ENCODE measurements at regions not wholly inside any gene's neighbourhood (a gene's known extent, or its start where the extent isn't known, plus 50 kb on each side); places are given as distances from the start of the nearest gene placed in this dataset.

- no peak for DNase-seq (ENCODE audit: low spot score)
Measured at GRCh38 chr9:16157651-16158050, 604.8 kb downstream of the CCDC171 start.

GRCh38 chr9:16158093-16158492, 605.2 kb downstream of the CCDC171 start:
- DNase-seq (ENCODE audit: low spot score) = no peak

- DNase-seq (ENCODE audit: low spot score) = no peak
Measured at GRCh38 chr9:16161483-16161882, 608.6 kb downstream of the CCDC171 start.

- DNase-seq (ENCODE audit: low spot score) = no peak
Measured at GRCh38 chr9:16170119-16170518, 617.3 kb downstream of the CCDC171 start.

- DNase-seq (ENCODE audit: low spot score) = no peak
Measured at GRCh38 chr9:16171911-16172310, 619.1 kb downstream of the CCDC171 start.

- no peak for DNase-seq (ENCODE audit: low spot score)
Measured at GRCh38 chr9:16172796-16173195, 620.0 kb downstream of the CCDC171 start.

GRCh38 chr9:16174915-16175314, 622.1 kb downstream of the CCDC171 start:
- no peak for DNase-seq (ENCODE audit: low spot score)

GRCh38 chr9:16175461-16175860, 622.6 kb downstream of the CCDC171 start:
- no peak for DNase-seq (ENCODE audit: low spot score)

GRCh38 chr9:16178294-16178693, 625.5 kb downstream of the CCDC171 start:
- no peak for DNase-seq (ENCODE audit: low spot score)

- DNase-seq (ENCODE audit: low spot score) = no peak
Measured at GRCh38 chr9:16179566-16179965, 626.7 kb downstream of the CCDC171 start.

- no peak for DNase-seq (ENCODE audit: low spot score)
Measured at GRCh38 chr9:16180091-16180490, 627.2 kb downstream of the CCDC171 start.

GRCh38 chr9:16180546-16180945, 627.7 kb downstream of the CCDC171 start:
- no peak for DNase-seq (ENCODE audit: low spot score)

- no peak for DNase-seq (ENCODE audit: low spot score)
Measured at GRCh38 chr9:16181539-16181938, 628.7 kb downstream of the CCDC171 start.

GRCh38 chr9:16182784-16183183, 629.9 kb downstream of the CCDC171 start:
- DNase-seq (ENCODE audit: low spot score) = no peak

GRCh38 chr9:16184964-16185646, 632.3 kb downstream of the CCDC171 start:
- no peak for DNase-seq (ENCODE audit: low spot score)

GRCh38 chr9:16191191-16191590, 638.3 kb downstream of the CCDC171 start:
- DNase-seq (ENCODE audit: low spot score) = no peak

- peak; percentile 62 for DNase-seq (ENCODE audit: low spot score)
Measured at GRCh38 chr9:16191691-16192402, 639.0 kb downstream of the CCDC171 start.

- no peak for DNase-seq (ENCODE audit: low spot score)
Measured at GRCh38 chr9:16192403-16193017, 639.7 kb downstream of the CCDC171 start.

- DNase-seq (ENCODE audit: low spot score) = no peak
Measured at GRCh38 chr9:16193066-16193465, 640.2 kb downstream of the CCDC171 start.

- DNase-seq (ENCODE audit: low spot score) = no peak
Measured at GRCh38 chr9:16196206-16196605, 643.4 kb downstream of the CCDC171 start.

GRCh38 chr9:16197578-16198370, 644.9 kb downstream of the CCDC171 start:
- DNase-seq (ENCODE audit: low spot score) = no peak

- DNase-seq (ENCODE audit: low spot score) = no peak
Measured at GRCh38 chr9:16198996-16199395, 646.2 kb downstream of the CCDC171 start.
